Osteocyte (in vitro differentiated cells): ENCODE measurements at regions not wholly inside any gene's neighbourhood (a gene's known extent, or its start where the extent isn't known, plus 50 kb on each side); places are given as distances from the start of the nearest gene placed in this dataset.

Source experiments
- DNase-seq: peaks from one replicate; pipeline ENCODE4 v3.0.0; 2021; ENCODE audit warnings: mixed read lengths; ENCODE audit not compliant: unreplicated experiment; ENCODE audit errors: extremely low spot score
- H3K27ac Mint-ChIP-seq: one replicate; pipeline ENCODE4 v1.8.0; 2021; ENCODE audit warnings: mild to moderate bottlenecking, mixed read lengths; ENCODE audit not compliant: unreplicated experiment
- H3K27me3 Mint-ChIP-seq: one replicate; pipeline ENCODE4 v1.8.0; 2021; ENCODE audit warnings: mixed read lengths; ENCODE audit not compliant: unreplicated experiment
- H3K36me3 Mint-ChIP-seq: one replicate; pipeline ENCODE4 v1.8.0; 2021; ENCODE audit warnings: mixed read lengths; ENCODE audit not compliant: unreplicated experiment
- H3K4me1 Mint-ChIP-seq: one replicate; pipeline ENCODE4 v1.8.0; 2021; ENCODE audit warnings: mixed read lengths; ENCODE audit not compliant: unreplicated experiment
- H3K4me3 Mint-ChIP-seq: one replicate; pipeline ENCODE4 v1.8.0; 2021; ENCODE audit warnings: mild to moderate bottlenecking, moderate library complexity, mixed read lengths; ENCODE audit not compliant: unreplicated experiment
- H3K9me3 Mint-ChIP-seq: one replicate; pipeline ENCODE4 v1.8.0; 2021; ENCODE audit warnings: mixed read lengths; ENCODE audit not compliant: unreplicated experiment
- CTCF ChIP-seq: fragments of 200-600 bp; sonication (generic); IDR thresholded peaks from 2 replicates; pipeline ENCODE4 v1.5.0; 2021; ENCODE audit warnings: antibody characterized with exemption, mild to moderate bottlenecking, moderate library complexity

GRCh38 chr13:97570442-97570841 is 136.5 kb downstream of the RAP2A start:
- no peaks in the 10 kb centered on the region for H3K36me3 Mint-ChIP-seq
- H3K4me1 Mint-ChIP-seq, result no peaks in the 10 kb centered on the region
- no peak overlapping the region for H3K27ac Mint-ChIP-seq
- DNase-seq, result no peak
- H3K9me3 Mint-ChIP-seq, result no peaks in the 10 kb centered on the region
- no peak overlapping the region for H3K4me3 Mint-ChIP-seq
- H3K27me3 Mint-ChIP-seq, result peaks cover 14% of the 10 kb centered on the region
- no peak for TF ChIP-seq CTCF

- Mint-ChIP-seq H3K27ac (no peak overlapping the region), H3K4me3 (no peak overlapping the region), H3K27me3 (peaks cover 9% of the 10 kb centered on the region), H3K9me3 (no peaks in the 10 kb centered on the region), H3K4me1 (no peaks in the 10 kb centered on the region), H3K36me3 (no peaks in the 10 kb centered on the region)
- no peak for TF ChIP-seq CTCF
- DNase-seq, result no peak
These were observed 139.0 kb downstream of the RAP2A start for GRCh38 chr13:97573011-97573410.

- H3K4me1 Mint-ChIP-seq, result no peaks in the 10 kb centered on the region
- H3K27ac Mint-ChIP-seq, result no peak overlapping the region
- no peaks in the 10 kb centered on the region for H3K9me3 Mint-ChIP-seq
- H3K4me3 Mint-ChIP-seq, result no peak overlapping the region
- peaks cover 13% of the 10 kb centered on the region for H3K27me3 Mint-ChIP-seq
- TF ChIP-seq CTCF, result peak; percentile 39
- no peak for DNase-seq
- H3K36me3 Mint-ChIP-seq, result no peaks in the 10 kb centered on the region
These were observed 141.0 kb downstream of the RAP2A start for GRCh38 chr13:97574926-97575325.

GRCh38 chr13:97577026-97577425 is 143.1 kb downstream of the RAP2A start:
- H3K27me3 Mint-ChIP-seq, result peaks cover 13% of the 10 kb centered on the region
- H3K27ac Mint-ChIP-seq, result no peak overlapping the region
- DNase-seq, result no peak

GRCh38 chr13:97582170-97582569 is 148.2 kb downstream of the RAP2A start:
- DNase-seq, result no peak
- no peak for TF ChIP-seq CTCF
- no peaks in the 10 kb centered on the region for H3K4me1 Mint-ChIP-seq
- H3K36me3 Mint-ChIP-seq, result no peaks in the 10 kb centered on the region
- H3K9me3 Mint-ChIP-seq, result no peaks in the 10 kb centered on the region
- H3K27me3 Mint-ChIP-seq, result peaks cover 19% of the 10 kb centered on the region
- H3K27ac Mint-ChIP-seq, result no peak overlapping the region
- H3K4me3 Mint-ChIP-seq, result no peak overlapping the region

More at GRCh38 chr13:97577026-97577425, 143.1 kb downstream of the RAP2A start:
- no peak for TF ChIP-seq CTCF
- Mint-ChIP-seq H3K36me3 (no peaks in the 10 kb centered on the region), H3K4me3 (no peak overlapping the region), H3K9me3 (no peaks in the 10 kb centered on the region), H3K4me1 (no peaks in the 10 kb centered on the region)
